HuH-7 (cell line): ENCODE measurements at regions not wholly inside any gene's neighbourhood (a gene's known extent, or its start where the extent isn't known, plus 50 kb on each side); places are given as distances from the start of the nearest gene placed in this dataset.
"Not testable (repeated sequence)": the region's sequence is repeated elsewhere in the genome, so short reads cannot be mapped to it uniquely, and the experiment has no call there.

Experiments
- DNase-seq: peaks from one replicate; pipeline ENCODE4 v3.0.0; 2011; ENCODE audit warnings: low spot score

DNA sequence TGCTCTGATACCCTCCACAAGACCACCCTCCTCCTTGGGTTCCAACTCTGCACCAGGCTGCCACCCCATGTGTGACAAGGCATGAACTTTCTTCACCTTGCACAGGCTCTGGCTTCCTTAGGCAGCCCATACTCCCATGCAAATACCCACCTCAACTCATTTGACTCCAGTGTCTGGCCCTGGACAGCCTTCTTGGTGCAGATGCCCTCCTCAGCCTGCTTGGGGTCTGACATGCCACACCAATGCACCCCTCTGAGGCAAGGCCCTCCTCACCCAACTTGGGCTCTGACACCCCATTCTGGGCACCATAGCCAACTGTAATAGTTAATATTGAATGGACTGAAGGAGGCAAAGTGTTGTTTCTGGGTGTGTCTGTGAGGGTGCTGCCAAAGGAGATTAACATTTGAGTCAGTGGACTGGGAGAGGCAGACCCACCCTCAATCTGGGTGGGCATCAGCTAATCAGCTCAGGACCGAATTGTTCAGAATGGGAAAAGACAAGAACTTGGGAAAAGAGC is 115.0 kb upstream of the EPB41L4A start:
- no peak for DNase-seq

DNA sequence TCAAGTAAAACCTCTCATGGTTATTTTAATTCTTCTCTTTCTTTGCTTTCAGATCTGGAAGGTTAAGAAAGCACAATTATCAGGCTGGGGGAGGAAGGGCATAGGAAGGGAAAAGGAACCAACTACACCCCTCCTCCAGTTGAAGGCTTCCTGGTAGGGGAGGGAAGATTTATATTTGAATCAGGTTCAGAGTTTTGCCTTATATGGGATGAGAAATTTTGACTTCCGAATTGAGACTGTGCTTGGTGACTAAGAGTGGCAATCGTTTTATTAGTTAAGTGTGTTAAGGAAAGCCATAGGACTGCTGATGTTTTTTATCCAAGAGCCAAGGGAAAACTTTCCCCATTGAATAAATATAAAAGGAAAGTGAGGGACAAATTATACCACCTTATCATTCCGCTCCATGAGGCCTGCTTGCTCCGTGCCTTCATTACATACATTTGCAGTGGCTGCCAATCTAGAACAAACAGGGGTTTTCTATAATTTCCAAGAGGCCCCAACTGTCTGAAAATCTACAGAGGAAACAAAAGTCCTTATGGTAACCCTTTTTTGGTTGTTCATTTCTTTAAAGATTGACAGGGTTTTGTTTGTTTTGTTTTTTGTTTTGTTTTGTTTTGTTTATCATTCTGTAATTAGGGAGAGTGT is 115.7 kb upstream of the EPB41L4A start:
- no peak for DNase-seq

DNA sequence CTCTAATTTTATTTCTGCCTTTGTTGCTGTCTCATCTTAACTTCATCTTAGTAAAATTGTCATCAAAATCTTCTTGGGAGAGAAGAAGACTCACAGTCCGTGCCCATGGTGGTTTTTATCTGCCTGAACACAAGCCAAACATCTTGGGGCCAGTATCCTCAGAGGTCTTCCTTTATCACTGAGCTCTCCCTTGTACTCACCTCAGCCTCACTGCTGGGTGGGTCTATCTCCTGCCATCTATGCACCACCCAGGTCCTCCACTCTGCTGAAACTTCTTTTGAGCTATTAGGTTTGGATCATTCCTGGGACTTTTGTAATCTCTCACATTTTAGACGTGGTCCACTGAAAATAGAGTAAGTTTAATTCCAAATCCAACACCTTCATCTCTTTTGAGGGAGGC is 116.3 kb upstream of the EPB41L4A start:
- DNase-seq, result no peak

DNA sequence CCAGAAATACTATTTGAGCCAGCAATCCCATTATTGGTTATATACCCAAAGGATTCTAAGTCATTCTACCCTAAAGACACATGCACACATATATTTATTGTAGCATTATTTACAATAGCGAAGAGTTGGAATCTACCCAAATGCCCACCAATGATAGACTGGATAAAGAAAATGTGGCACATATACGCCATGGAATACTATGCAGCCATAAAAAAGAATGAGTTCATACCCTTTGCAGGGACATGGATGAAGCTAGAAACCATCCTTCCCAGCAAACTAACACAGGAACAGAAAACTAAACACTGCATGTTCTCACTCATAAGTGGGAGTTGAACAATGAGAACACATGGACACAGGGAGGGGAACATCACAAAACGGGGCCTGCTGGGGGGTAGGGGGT is 125.5 kb upstream of the EPB41L4A start:
- not testable (repeated sequence) for DNase-seq

DNA sequence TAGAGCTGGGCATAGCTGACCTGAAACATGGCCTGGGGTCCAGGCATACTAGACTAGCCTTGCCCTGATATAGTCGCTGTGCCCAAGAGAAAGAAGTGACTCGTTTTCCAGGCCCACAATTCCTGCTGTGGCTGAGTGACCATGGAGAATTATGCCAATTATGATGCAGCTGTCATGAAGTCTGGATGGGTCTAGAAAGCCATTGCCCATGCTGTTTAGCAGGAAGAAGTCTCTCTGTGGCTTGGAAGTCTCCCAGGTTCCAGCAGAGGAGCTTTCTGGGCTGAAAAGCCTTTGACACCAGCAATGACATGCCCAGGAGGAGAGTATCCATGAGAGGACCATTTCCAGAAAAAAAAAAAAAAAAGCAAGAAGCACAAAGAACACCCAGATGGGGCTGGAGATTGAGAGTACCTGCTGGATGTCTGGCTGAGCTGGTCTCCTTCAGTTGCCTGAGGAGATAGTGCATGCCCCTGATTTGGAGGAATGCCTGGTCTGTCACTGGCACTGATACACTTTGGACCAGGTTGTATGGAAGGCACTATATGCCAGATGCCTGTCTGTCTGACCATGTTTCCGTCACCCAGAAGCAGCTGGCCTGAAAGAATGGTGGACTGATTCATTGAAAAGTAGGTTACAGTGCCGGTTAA is 128.0 kb upstream of the EPB41L4A start:
- no peak for DNase-seq

DNA sequence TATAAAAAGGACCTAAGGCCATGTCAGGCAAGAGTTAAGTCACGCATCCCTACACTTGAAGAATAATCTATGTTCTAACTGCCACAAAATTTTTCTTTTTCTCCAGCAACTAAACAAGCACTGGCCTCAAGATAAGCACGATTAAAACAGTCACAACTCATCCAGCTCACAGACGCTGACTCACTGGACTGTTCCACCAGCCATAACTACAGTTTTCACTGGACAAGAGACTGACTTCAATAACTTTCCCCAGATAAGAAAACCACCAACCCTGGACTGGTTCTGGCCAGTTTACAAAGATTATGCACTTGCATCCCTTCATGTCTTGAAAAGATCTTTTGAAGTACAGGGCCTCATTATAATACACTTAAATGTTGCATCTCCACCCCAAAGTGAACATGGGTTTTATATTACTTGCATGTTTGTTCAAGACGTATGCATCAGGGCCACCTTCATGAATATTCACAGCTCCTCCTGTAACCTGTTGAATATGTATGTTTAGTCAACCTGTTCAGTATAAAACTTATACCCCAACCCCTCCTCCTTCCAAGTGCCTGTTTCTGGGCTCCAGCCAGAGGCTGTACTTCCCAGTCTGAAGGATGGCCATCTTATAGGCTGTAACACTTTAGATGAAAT is 129.3 kb upstream of the EPB41L4A start:
- DNase-seq, result no peak

DNA sequence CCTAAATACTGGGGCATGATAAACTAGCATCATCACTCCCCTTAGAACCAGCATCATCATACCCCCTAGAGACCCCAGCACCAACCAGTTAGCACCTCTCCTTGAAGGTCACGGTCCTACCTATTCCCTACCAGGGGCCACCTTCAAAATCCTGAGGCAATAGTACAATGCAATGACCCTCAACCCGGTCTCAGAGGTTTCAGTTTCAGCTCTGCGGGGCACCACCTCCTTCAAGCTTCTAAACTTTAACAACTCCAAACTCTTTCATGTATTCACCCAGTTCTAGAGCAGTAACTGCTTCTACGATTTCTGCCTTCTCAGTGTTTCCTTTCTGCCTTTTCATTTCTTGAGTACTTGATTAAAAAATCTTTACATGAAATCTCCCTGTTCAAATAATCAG is 130.1 kb upstream of the EPB41L4A start:
- DNase-seq, result no peak

DNA sequence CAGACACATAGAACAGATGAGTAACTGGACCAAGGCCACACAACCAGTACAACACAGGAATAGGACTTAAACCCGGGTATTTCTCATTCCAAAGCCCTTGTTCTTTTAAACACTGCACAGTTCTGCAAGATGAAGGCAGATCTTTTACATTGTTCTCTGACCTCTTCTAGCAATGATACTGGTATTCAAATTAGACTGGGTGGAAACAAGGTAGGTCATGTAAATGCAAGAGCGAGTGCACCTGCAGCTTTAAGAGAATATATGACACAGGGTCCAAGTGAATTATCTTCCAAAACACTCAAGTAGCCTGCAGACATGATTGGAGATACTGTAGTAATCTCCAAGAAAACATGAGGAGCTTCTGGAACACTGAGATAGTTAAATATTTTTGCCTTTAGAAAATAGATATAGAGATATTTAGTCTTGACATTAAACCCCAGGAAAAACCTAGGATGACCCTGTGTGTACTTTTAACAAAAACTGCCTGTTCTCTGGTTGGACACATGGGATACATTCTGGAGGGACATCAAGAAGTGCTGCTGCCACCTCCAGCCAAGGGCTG is 130.6 kb upstream of the EPB41L4A start:
- DNase-seq, result no peak

DNA sequence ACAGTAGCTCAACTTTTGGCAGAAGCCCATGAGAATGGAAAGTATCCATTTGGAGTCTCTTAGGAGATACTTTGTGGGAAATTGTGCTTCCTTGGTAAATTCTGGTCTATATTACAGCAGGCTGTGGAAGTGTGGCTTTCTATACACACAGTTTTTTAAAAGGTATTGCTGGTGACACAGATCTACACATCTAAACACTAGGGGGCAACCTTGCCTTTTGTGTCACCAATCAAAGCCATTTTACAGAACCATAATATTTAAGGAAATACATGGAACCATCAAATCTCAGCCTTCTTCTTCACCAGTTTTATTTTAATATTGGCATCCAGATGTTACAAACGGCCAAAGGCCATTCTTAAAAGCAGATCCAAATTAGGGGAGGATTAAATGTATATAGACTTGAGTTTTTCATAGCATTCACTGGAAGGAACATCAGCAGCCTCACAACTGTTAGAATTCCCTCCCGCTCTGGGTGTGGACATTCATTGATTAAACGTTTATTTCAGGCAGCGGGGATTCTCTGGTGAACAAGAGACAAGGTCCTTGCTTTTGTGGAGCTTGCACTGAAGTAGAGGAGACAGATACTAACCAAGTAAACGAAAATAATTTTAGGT is 132.4 kb upstream of the EPB41L4A start:
- DNase-seq, result peak; percentile 12

DNA sequence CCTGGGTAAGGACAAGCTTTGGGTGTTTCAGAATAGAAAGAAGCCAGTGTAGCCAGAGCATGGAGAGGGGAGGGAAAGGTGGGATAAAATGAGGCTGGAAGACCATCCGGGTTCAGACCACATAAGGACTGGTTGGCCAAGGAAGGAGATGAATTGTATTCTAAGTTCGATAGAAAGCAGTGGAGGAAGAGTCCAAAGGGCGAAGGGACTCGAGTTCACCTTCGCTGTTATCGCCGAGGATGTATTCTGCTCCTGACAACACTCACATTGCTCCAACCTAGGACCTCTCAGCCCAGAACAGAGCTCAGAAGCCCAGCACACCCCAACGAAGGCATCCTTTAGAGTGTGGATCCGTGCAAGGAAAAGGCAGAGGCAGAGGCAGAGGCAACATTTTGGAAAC is 133.1 kb upstream of the EPB41L4A start:
- no peak for DNase-seq

DNA sequence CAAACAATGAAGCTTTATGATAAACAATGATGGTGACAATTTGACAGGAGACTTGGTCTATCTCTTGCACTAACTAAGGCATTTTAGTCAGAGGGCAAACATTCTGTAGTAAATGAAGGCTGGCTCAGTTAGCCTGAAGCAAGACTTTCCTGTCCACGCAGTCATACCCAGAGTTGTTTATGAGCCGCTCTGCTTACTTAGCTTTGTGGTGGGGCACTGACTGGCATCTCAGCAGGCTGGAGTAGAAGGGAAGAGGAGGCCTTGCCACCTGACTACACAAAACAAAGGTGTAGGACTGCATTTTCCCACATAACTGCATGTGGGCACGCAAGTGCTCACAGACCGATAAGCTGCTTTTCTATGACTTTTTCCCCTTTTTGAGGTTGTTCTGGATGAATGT is 133.7 kb upstream of the EPB41L4A start:
- DNase-seq, result no peak

DNA sequence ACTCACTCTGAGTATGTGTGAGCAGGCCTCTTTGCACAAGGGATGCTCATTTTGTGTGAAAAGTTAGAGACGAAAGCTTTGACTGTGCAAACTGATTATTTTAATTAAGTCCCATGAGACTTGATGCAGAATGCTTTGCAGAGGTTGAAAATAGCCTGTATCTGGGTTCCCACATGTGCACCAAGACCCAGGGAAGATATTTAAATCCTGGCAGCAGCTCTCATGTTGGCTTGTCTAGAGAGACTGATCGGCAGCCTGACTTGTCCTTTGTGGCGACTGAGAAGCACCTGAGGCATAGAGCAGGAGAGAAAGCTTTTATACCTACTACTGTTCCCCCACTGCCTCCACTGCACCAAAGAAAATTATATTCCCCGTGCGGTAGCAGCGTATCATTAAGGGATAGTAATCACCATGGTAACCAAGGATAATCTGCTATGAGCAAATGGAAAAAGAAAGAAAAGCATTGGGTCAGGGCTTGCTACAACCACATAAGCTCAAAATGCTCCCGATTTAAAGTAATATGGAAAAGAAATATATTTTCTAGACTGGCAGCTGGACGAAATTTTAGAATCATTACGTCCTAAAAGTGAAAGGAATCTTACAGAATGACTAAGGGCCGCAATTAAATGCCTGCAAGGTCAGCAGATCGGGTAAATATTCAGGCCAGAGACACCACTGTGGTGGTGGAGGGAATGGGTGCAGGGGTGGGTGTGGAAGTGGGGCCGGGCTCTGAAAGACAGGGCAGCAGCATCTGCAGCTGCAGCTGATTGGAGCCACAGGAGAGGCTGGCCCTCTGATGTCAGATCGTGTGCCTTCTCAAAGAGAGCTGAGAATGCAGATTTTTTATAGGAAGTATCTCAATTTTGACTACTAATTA is 135.3 kb upstream of the EPB41L4A start:
- DNase-seq, result no peak

DNA sequence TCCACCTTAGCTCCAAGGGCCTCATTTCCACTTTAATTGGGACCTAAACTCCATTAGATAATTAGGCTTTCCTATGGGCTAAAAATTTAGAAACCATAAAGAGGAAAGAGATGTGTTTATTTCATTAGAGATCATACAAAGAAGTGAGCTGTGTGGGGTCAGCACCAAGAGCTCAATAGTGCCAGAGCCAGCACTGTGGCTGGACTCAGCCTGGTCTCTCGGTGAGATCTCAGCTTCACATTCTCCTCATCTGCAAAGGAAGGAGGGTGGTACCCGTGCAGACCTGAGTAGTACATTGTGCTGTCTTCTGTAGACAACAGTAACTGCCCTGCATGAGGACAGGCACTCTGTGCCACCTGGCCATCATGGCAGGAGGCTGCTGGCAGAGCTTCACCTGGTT is 136.1 kb upstream of the EPB41L4A start:
- no peak for DNase-seq

DNA sequence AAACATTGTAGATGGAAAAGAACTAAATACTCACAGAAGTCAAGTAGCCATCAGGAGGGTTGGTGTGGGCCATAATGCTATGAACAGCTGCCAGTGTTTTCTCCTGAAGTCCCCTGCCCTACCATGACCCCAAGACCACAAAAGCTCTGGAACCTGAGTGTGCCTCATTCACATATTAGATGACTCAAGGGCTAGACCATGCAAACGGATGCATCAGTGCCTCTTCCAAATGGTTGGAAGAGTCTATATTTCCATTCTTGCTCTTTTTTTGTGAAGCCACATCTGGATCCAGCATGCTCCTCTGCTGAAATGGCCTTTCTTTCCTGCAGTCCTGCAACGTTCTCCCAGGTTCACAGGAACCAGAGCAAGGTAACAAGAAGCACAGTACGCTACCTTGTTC is 136.6 kb upstream of the EPB41L4A start:
- no peak for DNase-seq

DNA sequence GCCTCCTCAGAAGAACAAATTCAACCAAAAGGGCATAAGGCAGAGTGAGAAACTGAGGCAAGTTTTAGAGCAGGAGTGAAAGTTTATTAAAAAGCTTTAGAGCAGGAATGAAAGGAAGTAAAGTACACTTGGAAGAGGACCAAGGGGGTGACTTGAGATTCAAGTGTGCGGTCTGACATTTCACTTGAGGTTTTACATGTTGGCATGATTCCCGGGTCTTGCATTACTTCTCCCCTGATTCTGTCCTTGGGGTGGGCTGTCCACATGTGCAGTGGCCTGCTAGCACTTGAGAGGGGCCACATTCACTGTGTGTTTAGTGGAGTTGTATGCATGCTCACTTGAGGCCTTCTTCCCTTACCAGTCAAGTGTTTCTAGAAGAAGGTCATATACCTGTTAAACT is 140.4 kb upstream of the EPB41L4A start:
- not testable (repeated sequence) for DNase-seq

DNA sequence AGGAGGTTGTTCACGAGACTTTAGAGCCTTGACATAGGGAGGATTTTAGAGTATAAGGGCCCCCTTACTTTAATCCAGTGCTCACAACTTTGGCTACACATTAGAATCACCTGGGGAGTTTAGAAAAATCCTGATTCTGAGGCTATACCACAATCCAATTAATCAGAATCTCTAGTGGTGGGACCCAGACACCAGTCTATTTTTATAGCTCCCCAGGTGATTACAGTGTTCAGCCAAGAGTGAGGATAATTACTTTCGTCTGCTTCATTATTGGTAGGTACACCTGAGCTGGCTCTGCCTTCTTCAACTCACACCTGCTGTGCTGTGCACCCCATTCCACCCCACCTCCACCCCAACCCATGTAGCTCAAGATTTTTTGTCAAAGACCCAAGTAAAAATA is 141.3 kb upstream of the EPB41L4A start:
- no peak for DNase-seq

DNA sequence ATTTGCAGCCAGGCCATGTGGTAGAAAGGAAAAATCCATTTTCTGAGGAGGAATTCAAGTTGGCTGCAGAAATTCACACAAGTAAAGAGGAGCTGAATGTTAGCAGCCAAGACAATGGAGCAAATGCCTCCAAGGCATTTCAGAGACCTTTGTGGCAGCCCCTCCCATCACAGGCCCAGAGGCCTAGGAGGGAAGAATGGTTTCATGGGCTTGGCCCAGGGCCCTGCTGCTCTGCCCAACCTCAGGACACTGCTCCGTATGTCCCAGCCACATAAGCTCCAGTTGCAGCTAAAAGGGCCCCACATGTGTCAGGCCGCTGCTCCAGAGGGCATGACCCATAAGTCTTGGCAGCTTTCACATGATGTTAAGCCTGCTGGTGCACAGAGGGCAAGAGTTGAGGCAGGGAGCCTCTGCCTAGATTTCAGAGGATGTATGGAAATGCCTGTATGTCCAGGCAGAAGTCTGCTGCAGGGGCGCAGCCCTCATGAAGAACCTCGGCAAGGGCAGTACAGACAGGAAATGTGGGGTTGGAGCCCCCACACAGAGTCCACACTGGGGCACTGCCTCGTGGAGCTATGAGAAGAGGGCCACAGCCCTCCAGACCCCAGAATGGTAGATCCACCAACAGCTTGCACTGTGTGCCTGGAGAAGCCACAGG is 144.2 kb upstream of the EPB41L4A start:
- DNase-seq, result no peak

DNA sequence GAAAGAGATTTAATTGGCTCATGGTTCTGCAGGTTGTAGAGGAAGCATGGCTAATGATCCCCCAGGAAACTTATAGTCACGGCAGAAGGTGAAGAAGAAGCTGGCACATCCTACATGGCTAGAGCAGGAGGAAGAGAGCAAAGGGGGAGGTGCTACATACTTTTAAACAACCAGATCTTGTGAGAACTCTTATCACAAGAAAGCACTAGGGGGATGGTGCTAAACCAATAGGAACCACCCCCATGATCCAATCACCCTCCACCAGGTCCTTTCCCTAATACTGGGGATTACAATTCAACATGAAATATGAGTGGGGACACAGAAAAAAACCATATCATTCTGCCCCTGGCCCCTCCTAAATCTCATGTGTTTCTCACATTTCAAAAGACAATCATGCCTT is 147.2 kb upstream of the EPB41L4A start:
- DNase-seq, result no peak

DNA sequence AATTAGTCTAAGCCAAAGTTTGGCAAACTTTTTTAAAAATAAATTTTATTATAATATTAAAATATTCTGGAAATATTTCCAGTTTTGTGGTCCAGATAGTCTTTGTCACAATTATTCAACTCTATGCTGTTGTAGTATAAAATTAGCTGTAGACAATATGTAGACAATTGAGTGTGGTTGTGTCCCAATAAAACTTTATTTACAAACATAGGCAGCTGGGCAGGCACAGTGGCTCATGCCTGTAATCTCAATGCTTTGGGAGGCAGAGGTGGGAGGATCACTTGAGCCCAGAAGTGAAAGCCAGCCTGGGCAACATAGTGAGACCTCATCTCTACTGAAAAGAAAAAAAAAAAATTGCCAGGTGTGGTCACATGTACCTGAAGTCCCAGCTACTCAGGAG is 150.5 kb upstream of the EPB41L4A start:
- no peak for DNase-seq

DNA sequence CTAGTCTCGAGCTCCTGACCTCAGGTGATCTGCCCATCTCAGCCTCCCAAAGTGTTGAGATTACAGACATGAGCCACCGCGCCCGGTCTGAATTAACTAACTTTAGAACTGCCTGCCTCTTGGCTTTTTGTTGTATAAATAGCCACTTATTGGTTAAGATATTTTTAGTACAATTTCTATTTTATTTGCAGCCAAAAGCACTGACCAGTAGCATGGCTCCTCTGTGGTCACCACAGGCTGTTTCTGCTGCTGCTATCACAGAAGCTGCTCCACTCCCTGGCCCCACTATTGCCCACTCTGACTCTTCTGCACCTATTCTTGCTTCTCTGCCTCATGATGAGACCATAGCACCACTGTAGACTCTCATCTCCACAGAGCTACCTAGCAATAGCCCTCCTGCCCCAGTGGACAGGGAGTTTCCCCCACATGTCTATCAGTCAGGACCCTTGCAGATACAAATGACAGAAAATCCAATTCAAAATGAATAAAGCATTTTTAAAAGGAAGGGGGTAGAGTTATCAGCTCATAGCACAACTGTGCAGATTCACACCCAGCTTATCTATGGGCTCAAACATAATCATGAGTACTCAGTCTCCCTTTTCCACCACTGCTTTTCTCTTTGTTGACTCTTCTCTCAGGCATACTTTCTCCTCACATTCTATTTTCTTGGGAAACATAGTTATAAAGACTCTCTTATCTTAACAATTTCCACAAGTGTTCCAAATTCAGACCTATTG is 151.8 kb upstream of the EPB41L4A start:
- DNase-seq, result no peak
